ENCODE measurements at regions not wholly inside any gene's neighbourhood (a gene's known extent, or its start where the extent isn't known, plus 50 kb on each side); places are given as distances from the start of the nearest gene placed in this dataset.

DNA sequence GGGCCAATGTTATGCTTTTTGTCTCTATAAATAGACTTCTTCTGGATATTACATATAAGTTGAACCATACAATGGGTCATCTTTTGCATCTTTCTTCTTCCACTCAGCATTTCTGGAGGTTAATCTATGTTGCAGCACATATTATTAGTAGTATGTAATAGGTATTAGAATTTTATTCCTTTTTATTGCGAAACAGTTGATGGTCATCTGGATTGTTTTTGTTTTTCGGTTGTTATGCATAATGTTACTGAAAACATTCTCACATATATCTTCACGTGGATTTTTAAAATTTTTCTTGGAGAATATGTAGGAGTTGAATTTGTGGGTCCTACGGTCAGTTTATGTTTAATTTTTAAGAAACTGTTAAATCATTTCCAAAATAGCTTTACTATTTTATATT is 466.8 kb downstream of the SLCO4C1 start:
- TF ChIP-seq, protein P1, sequence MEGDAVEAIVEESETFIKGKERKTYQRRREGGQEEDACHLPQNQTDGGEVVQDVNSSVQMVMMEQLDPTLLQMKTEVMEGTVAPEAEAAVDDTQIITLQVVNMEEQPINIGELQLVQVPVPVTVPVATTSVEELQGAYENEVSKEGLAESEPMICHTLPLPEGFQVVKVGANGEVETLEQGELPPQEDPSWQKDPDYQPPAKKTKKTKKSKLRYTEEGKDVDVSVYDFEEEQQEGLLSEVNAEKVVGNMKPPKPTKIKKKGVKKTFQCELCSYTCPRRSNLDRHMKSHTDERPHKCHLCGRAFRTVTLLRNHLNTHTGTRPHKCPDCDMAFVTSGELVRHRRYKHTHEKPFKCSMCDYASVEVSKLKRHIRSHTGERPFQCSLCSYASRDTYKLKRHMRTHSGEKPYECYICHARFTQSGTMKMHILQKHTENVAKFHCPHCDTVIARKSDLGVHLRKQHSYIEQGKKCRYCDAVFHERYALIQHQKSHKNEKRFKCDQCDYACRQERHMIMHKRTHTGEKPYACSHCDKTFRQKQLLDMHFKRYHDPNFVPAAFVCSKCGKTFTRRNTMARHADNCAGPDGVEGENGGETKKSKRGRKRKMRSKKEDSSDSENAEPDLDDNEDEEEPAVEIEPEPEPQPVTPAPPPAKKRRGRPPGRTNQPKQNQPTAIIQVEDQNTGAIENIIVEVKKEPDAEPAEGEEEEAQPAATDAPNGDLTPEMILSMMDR (IDR thresholded peaks at IDR 0.05; ENCODE audit: low read depth, low read length) = no peak
- no peak for TF ChIP-seq POLR2A (IDR thresholded peaks at IDR 0.05; ENCODE audit: extremely low read depth, insufficient read length)
